Ovary (tissue), 3 donors: ENCODE measurements at regions not wholly inside any gene's neighbourhood (a gene's known extent, or its start where the extent isn't known, plus 50 kb on each side); places are given as distances from the start of the nearest gene placed in this dataset.

Source experiments
- EP300 ChIP-seq: sonication (generic); formaldehyde crosslinking; IDR thresholded peaks from one replicate; pipeline ENCODE4 v1.6.1; 2017; ENCODE audit warnings: antibody characterized with exemption
- TF ChIP-seq, protein P1 (sequence below), 3 donors: fragments of 450-650 bp in 2 of 3; fragments of 200-600 bp in 1 of 3; IDR thresholded peaks; one replicate each; pipeline versions ENCODE4 v1.5.1 to v1.8.0; 2016 to 2022; ENCODE audit warnings: antibody characterized with exemption in 3 of 3, mild to moderate bottlenecking in 1 of 3
- donor health status: DM: no; HTN: no; CAD: no.

GRCh38 chr10:46233181-46233580 lies 53.6 kb upstream of the ANTXRL start:
- TF ChIP-seq, protein P1, sequence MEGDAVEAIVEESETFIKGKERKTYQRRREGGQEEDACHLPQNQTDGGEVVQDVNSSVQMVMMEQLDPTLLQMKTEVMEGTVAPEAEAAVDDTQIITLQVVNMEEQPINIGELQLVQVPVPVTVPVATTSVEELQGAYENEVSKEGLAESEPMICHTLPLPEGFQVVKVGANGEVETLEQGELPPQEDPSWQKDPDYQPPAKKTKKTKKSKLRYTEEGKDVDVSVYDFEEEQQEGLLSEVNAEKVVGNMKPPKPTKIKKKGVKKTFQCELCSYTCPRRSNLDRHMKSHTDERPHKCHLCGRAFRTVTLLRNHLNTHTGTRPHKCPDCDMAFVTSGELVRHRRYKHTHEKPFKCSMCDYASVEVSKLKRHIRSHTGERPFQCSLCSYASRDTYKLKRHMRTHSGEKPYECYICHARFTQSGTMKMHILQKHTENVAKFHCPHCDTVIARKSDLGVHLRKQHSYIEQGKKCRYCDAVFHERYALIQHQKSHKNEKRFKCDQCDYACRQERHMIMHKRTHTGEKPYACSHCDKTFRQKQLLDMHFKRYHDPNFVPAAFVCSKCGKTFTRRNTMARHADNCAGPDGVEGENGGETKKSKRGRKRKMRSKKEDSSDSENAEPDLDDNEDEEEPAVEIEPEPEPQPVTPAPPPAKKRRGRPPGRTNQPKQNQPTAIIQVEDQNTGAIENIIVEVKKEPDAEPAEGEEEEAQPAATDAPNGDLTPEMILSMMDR (IDR thresholded peaks at IDR 0.05): no peak
- TF ChIP-seq EP300: no peak
